ENCODE measurements at regions not wholly inside any gene's neighbourhood (a gene's known extent, or its start where the extent isn't known, plus 50 kb on each side); places are given as distances from the start of the nearest gene placed in this dataset.
"Not testable (repeated sequence)": the region's sequence is repeated elsewhere in the genome, so short reads cannot be mapped to it uniquely, and the experiment has no call there.

DNA sequence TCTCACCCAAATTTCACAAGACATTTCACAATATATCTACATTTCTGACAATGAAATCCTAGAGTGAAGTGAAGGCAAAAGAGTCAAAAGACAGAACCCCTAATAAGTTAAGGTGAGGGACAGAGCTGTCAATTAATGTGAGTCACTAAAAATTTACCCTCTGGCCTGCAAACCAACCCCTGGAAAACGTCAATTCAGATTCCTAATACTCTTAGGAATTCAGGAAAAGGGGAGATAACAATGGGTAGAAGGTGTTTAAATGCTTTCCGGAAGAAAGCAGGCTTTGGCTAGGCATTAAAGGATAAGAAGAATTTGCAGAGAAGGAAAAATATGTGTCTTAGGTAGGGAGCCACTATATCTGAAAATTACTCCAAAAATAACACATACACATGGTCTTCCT, 299.6 kb downstream of the INHBA start:
- H3K4me3 Mint-ChIP-seq (ENCODE audit: unreplicated experiment) = no peak overlapping the region
- H3K36me3 Mint-ChIP-seq (ENCODE audit: unreplicated experiment) = no peaks in the 10 kb centered on the region
- H3K4me1 Mint-ChIP-seq (ENCODE audit: unreplicated experiment) = no peaks in the 10 kb centered on the region
- TF ChIP-seq, protein P1, sequence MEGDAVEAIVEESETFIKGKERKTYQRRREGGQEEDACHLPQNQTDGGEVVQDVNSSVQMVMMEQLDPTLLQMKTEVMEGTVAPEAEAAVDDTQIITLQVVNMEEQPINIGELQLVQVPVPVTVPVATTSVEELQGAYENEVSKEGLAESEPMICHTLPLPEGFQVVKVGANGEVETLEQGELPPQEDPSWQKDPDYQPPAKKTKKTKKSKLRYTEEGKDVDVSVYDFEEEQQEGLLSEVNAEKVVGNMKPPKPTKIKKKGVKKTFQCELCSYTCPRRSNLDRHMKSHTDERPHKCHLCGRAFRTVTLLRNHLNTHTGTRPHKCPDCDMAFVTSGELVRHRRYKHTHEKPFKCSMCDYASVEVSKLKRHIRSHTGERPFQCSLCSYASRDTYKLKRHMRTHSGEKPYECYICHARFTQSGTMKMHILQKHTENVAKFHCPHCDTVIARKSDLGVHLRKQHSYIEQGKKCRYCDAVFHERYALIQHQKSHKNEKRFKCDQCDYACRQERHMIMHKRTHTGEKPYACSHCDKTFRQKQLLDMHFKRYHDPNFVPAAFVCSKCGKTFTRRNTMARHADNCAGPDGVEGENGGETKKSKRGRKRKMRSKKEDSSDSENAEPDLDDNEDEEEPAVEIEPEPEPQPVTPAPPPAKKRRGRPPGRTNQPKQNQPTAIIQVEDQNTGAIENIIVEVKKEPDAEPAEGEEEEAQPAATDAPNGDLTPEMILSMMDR (IDR thresholded peaks at IDR 0.05) = no peak
- H3K27me3 Mint-ChIP-seq (ENCODE audit: unreplicated experiment) = no peaks in the 10 kb centered on the region
- DNase-seq (ENCODE audit: extremely low spot score, unreplicated experiment) = no peak
- H3K27ac Mint-ChIP-seq (ENCODE audit: unreplicated experiment) = no peak overlapping the region
- H3K9me3 Mint-ChIP-seq (ENCODE audit: unreplicated experiment) = no peaks in the 10 kb centered on the region

DNA sequence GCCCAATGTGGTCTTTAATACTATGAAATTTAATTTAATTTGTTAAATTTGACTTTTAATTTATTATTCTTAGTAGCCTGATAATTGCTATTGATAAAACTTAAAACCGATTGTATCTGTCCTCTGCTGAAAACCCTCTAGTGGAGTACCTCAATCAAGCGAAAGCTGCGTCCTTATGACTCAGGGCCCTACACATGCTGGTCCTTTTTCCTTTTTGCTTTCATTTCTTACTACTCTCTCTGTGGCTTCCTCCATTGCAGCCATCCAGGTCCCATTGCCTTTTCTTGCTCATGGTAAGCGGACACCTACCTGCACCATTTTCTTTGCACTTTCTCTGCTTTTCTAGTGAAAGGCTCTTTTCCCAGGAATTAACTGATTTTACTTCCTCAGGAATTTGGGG, 301.1 kb downstream of the INHBA start:
- TF ChIP-seq, protein P1 (IDR thresholded peaks at IDR 0.05) = no peak
- H3K27ac Mint-ChIP-seq (ENCODE audit: unreplicated experiment) = no peak overlapping the region
- H3K27me3 Mint-ChIP-seq (ENCODE audit: unreplicated experiment) = no peaks in the 10 kb centered on the region
- no peak overlapping the region for H3K4me3 Mint-ChIP-seq (ENCODE audit: unreplicated experiment)
- no peaks in the 10 kb centered on the region for H3K36me3 Mint-ChIP-seq (ENCODE audit: unreplicated experiment)
- H3K9me3 Mint-ChIP-seq (ENCODE audit: unreplicated experiment) = peaks cover 1% of the 10 kb centered on the region
- DNase-seq (ENCODE audit: extremely low spot score, unreplicated experiment) = no peak
- no peaks in the 10 kb centered on the region for H3K4me1 Mint-ChIP-seq (ENCODE audit: unreplicated experiment)

DNA sequence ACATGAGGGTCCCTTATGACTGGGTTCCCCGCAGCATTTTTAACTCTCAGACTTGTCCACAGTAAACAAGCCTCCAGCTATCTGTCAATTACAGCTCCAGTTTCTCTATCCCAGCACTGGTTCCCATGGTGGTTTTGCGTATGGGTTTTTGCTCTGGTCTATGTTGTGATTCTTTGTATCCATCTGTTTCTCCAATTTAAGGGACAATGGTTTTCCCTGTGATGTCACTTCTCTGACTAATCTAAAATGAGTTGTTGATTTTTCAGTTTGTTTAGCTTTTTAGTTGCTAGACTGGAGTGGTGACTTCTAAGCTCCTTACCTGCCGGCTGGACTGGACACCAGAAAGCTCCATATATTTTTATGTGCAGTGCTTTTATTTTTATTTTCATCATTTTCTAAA, 303.7 kb downstream of the INHBA start:
- Mint-ChIP-seq H3K4me3 (ENCODE audit: unreplicated experiment) (no peak overlapping the region), H3K4me1 (ENCODE audit: unreplicated experiment) (no peaks in the 10 kb centered on the region), H3K27ac (ENCODE audit: unreplicated experiment) (no peak overlapping the region), H3K36me3 (ENCODE audit: unreplicated experiment) (no peaks in the 10 kb centered on the region), H3K27me3 (ENCODE audit: unreplicated experiment) (no peaks in the 10 kb centered on the region), H3K9me3 (ENCODE audit: unreplicated experiment) (peaks cover 26% of the 10 kb centered on the region)
- TF ChIP-seq, protein P1 (IDR thresholded peaks at IDR 0.05) = no peak
- DNase-seq (ENCODE audit: extremely low spot score, unreplicated experiment) = no peak

DNA sequence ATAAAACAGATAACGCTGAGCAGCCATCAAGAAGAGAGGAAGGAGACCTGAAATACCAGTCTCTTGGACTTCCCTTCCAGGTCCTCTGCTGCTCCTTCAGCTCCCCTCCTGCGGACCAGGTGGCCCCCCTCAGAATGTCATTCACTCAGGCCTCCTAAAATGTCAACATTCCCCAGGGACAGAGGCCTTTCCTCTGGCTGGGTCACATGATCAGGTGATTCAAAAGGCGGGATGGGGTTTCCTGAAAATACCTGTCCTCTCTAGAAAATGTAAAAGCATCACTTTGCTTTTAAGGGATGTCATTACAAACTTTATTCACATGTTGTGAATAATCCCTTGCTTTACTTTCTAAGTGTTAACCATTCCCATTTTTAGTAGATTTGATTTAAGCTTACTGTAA, 311.1 kb downstream of the INHBA start:
- DNase-seq (ENCODE audit: extremely low spot score, unreplicated experiment) = no peak
- TF ChIP-seq, protein P1 (IDR thresholded peaks at IDR 0.05) = no peak
- Mint-ChIP-seq H3K4me1 (ENCODE audit: unreplicated experiment) (peaks cover 4% of the 10 kb centered on the region), H3K36me3 (ENCODE audit: unreplicated experiment) (no peaks in the 10 kb centered on the region), H3K27ac (ENCODE audit: unreplicated experiment) (no peak overlapping the region), H3K9me3 (ENCODE audit: unreplicated experiment) (peaks cover 30% of the 10 kb centered on the region), H3K4me3 (ENCODE audit: unreplicated experiment) (no peak overlapping the region), H3K27me3 (ENCODE audit: unreplicated experiment) (no peaks in the 10 kb centered on the region)

DNA sequence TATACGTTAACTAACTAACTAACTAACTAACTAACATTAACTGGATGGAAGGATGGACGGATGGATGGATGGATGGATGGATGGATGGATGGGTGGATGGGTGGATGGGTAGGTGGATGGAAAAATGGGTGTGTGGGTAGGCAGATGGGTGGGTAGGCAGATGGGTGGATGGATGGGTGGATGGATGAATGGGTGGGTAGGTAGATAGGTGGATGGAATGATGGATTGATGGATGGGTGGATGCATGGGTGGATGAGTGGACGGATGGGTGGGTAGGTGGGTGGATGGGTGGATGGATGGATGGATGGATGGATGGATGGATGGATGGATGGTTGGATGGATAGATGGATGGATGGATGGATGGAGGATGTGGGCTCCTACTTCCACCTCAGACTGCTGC, 314.0 kb downstream of the INHBA start:
- H3K4me1 Mint-ChIP-seq (ENCODE audit: unreplicated experiment); H3K36me3 Mint-ChIP-seq (ENCODE audit: unreplicated experiment); DNase-seq (ENCODE audit: extremely low spot score, unreplicated experiment); H3K27ac Mint-ChIP-seq (ENCODE audit: unreplicated experiment); H3K27me3 Mint-ChIP-seq (ENCODE audit: unreplicated experiment); H3K9me3 Mint-ChIP-seq (ENCODE audit: unreplicated experiment); H3K4me3 Mint-ChIP-seq (ENCODE audit: unreplicated experiment): not testable (repeated sequence)

DNA sequence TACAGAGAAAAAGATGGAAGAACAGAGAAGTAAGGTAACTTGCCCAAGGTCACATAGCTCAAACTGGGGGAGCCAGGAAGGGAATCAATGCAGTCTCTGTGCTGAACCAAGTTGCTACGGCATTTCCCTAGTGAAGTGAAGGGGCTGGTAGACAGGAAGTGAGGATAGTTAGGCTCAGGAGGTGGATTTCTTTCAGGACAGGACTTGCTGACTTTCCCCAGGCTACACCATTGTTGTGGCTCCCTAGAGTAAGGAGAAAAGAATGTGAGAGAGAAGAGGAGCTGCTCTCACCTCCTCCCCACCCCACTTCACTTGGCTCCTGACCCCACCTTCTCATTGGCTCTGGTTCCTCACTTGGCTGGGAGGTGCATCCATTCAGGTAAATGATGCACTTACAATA, 316.9 kb downstream of the INHBA start:
- no peaks in the 10 kb centered on the region for H3K9me3 Mint-ChIP-seq (ENCODE audit: unreplicated experiment)
- H3K4me3 Mint-ChIP-seq (ENCODE audit: unreplicated experiment) = no peak overlapping the region
- DNase-seq (ENCODE audit: extremely low spot score, unreplicated experiment) = no peak

More for the DNA sequence above, 316.9 kb downstream of the INHBA start:
- Mint-ChIP-seq H3K4me1 (ENCODE audit: unreplicated experiment) (peaks cover 6% of the 10 kb centered on the region), H3K27me3 (ENCODE audit: unreplicated experiment) (no peaks in the 10 kb centered on the region), H3K36me3 (ENCODE audit: unreplicated experiment) (no peaks in the 10 kb centered on the region), H3K27ac (ENCODE audit: unreplicated experiment) (no peak overlapping the region)
- TF ChIP-seq, protein P1 (IDR thresholded peaks at IDR 0.05) = no peak

Measured in osteocyte (in vitro differentiated cells).